ENCODE measurements at regions not wholly inside any gene's neighbourhood (a gene's known extent, or its start where the extent isn't known, plus 50 kb on each side); places are given as distances from the start of the nearest gene placed in this dataset.

DNA sequence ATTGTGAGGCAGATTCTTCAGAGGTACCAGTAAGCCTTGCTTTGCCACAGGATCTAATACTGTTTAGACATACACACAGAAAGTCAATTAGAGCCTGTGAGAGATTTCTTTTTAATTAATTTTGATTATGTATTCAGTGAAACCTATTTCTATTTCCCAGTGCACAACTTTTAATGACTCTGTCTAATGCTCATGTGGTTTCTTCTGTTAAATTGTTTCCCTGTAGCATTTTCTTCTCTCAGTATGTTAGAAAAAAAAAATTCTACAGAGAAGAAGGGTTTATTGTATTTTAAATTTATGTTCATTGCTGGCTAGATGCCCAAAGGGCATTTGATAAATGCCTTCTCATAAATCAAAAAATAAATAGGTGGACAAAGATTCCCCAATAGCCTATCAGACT is 293.7 kb downstream of the C6orf118 start:
- TF ChIP-seq CTCF (IDR thresholded peaks at IDR 0.05; ENCODE audit: unreplicated experiment), result no peak
- Mint-ChIP-seq H3K9me3 (ENCODE audit: unreplicated experiment) (no peaks in the 10 kb centered on the region), H3K36me3 (ENCODE audit: insufficient read depth, unreplicated experiment) (no peaks in the 10 kb centered on the region), H3K4me3 (ENCODE audit: unreplicated experiment) (no peak overlapping the region), H3K27ac (ENCODE audit: low read depth, unreplicated experiment) (no peak overlapping the region), H3K4me1 (ENCODE audit: insufficient read depth, unreplicated experiment) (no peaks in the 10 kb centered on the region), H3K27me3 (ENCODE audit: insufficient read depth, unreplicated experiment) (no peaks in the 10 kb centered on the region)
- intact Hi-C loops (cut with micrococcal nuclease), result no loop called here
- BruUV-seq (replicated peaks), result no TSS peak
- ChIA-PET CTCF (no interaction called here), POLR2A (no interaction called here)
- no peak for DNase-seq (ENCODE audit: unreplicated experiment)

- Mint-ChIP-seq H3K4me1 (ENCODE audit: insufficient read depth, unreplicated experiment) (no peaks in the 10 kb centered on the region), H3K9me3 (ENCODE audit: unreplicated experiment) (no peaks in the 10 kb centered on the region), H3K27me3 (ENCODE audit: insufficient read depth, unreplicated experiment) (no peaks in the 10 kb centered on the region), H3K4me3 (ENCODE audit: unreplicated experiment) (no peak overlapping the region), H3K27ac (ENCODE audit: low read depth, unreplicated experiment) (no peak overlapping the region), H3K36me3 (ENCODE audit: insufficient read depth, unreplicated experiment) (no peaks in the 10 kb centered on the region)
- DNase-seq (ENCODE audit: unreplicated experiment), result no peak
- ChIA-PET CTCF (interaction anchor here (0.6 kb wide), 1 partner anchor 24 kb away, joined by 3 read pairs; no protein-coding TSS in a partner anchor), POLR2A (interaction anchor here (1.0 kb wide), 1 partner anchor 20 kb away, joined by 3 read pairs; no protein-coding TSS in a partner anchor)
- no peak for TF ChIP-seq CTCF (IDR thresholded peaks at IDR 0.05; ENCODE audit: unreplicated experiment)
- BruUV-seq (replicated peaks), result no TSS peak
- intact Hi-C loops (cut with micrococcal nuclease), result no loop called here
Observed at GRCh38 chr6:165013701-165014100, 295.7 kb downstream of the C6orf118 start.

DNA sequence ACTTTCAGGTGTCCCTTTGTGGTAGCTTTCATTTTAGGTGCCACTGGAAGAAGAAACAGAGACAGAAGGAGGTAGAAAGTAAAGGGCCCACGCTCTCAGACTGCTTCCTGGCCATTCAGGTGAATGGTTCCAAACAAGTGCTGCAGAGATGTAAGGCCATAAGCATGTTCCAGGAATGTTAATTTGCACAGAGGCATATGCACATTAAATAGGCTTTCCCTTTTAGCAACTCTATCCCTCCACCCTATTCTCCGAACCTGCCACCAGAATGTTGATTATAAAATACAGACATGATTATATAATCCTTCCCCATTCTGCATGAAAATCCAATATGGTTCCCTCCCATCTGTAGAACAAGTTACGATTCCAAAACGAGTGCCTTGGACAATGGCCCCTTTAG is 297.2 kb downstream of the C6orf118 start:
- H3K4me3 Mint-ChIP-seq (ENCODE audit: unreplicated experiment), result no peak overlapping the region
- TF ChIP-seq CTCF (IDR thresholded peaks at IDR 0.05; ENCODE audit: unreplicated experiment), result no peak
- no peak for DNase-seq (ENCODE audit: unreplicated experiment)
- H3K9me3 Mint-ChIP-seq (ENCODE audit: unreplicated experiment), result no peaks in the 10 kb centered on the region
- H3K27me3 Mint-ChIP-seq (ENCODE audit: insufficient read depth, unreplicated experiment), result no peaks in the 10 kb centered on the region
- H3K27ac Mint-ChIP-seq (ENCODE audit: low read depth, unreplicated experiment), result no peak overlapping the region
- CTCF ChIA-PET, result no interaction called here
- POLR2A ChIA-PET, result no interaction called here
- no peaks in the 10 kb centered on the region for H3K36me3 Mint-ChIP-seq (ENCODE audit: insufficient read depth, unreplicated experiment)
- no TSS peak for BruUV-seq (replicated peaks)
- intact Hi-C loops (cut with micrococcal nuclease), result no loop called here
- no peaks in the 10 kb centered on the region for H3K4me1 Mint-ChIP-seq (ENCODE audit: insufficient read depth, unreplicated experiment)

DNA sequence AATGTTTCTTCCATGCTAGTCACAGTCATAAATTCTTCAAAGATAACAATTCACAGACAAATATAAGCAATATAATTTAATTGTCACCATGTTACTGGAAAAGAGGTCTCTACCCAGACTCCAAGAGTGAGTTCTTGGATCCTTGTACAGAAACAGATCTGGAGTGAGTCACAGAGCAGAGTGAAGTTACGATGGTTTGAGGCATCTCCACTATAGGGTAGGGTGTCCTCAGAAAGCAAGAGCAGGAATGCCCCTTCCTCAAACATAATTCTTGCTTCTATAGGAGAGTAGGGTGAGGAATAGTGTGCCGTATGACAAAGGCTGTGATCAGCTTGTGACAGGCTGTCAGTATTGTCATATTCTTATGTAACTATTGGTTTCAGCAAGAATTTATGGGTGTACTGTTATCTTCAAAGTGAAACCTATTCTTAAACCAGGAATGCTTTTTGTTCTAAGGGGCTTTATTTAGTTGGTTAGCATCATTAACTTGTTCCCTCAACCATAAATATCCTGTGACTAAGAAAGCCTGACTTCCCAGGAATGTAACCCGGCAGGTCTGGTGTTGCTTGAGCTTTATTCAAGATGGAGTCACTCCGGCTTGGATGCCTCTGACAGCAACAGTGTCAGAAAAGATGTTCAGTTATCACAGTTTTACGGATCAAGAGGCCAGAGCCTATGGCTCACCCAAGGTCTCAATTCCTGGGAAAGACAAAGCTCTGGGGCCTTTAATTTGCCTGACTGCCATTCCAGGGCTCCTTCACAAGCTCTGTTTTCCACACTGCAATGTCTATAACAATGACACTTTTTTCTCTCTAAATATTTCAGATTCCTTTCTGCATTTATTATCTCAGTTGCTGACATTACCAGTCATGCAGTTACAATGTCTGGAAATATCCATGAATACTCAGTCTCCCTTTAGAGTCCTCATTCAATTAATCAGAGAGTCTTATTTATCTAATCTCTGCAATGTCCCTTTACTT is 298.6 kb downstream of the C6orf118 start:
- no peaks in the 10 kb centered on the region for H3K4me1 Mint-ChIP-seq (ENCODE audit: insufficient read depth, unreplicated experiment)
- TF ChIP-seq CTCF (IDR thresholded peaks at IDR 0.05; ENCODE audit: unreplicated experiment), result no peak
- DNase-seq (ENCODE audit: unreplicated experiment), result no peak
- H3K27ac Mint-ChIP-seq (ENCODE audit: low read depth, unreplicated experiment), result no peak overlapping the region
- no TSS peak for BruUV-seq (replicated peaks)
- H3K36me3 Mint-ChIP-seq (ENCODE audit: insufficient read depth, unreplicated experiment), result no peaks in the 10 kb centered on the region
- no peaks in the 10 kb centered on the region for H3K27me3 Mint-ChIP-seq (ENCODE audit: insufficient read depth, unreplicated experiment)
- no peaks in the 10 kb centered on the region for H3K9me3 Mint-ChIP-seq (ENCODE audit: unreplicated experiment)
- CTCF ChIA-PET, result no interaction called here
- POLR2A ChIA-PET, result no interaction called here
- intact Hi-C loops (cut with micrococcal nuclease), result no loop called here
- no peak overlapping the region for H3K4me3 Mint-ChIP-seq (ENCODE audit: unreplicated experiment)
